Trophoblast cell (in vitro differentiated cells and primary cell): ENCODE measurements at regions not wholly inside any gene's neighbourhood (a gene's known extent, or its start where the extent isn't known, plus 50 kb on each side); places are given as distances from the start of the nearest gene placed in this dataset.

Experiments
- DNase-seq, 2 donors: peaks; one replicate each; pipeline ENCODE4 v3.0.0-alpha.2; 2016
- H2AFZ ChIP-seq: 2 replicates; pipeline ENCODE4 v1.6.1; 2013; ENCODE audit warnings: low read length, moderate library complexity, mild to moderate bottlenecking; ENCODE audit not compliant: insufficient read depth, poor library complexity
- H2AK5ac ChIP-seq: 2 replicates; pipeline ENCODE4 v1.6.1; 2013; ENCODE audit warnings: mild to moderate bottlenecking, low read length
- H2BK120ac ChIP-seq: 2 replicates; pipeline ENCODE4 v1.6.1; 2013; ENCODE audit warnings: low read length, mild to moderate bottlenecking, moderate library complexity; ENCODE audit not compliant: insufficient read depth, poor library complexity
- H2BK12ac ChIP-seq: 2 replicates; pipeline ENCODE4 v1.6.1; 2013; ENCODE audit warnings: mild to moderate bottlenecking, low read length, moderate library complexity
- H2BK5ac ChIP-seq: 2 replicates; pipeline ENCODE4 v1.6.1; 2013; ENCODE audit warnings: low read length, low read depth, moderate library complexity, mild to moderate bottlenecking; ENCODE audit not compliant: poor library complexity
- H3K14ac ChIP-seq: 2 replicates; pipeline ENCODE4 v1.6.1; 2013; ENCODE audit warnings: mild to moderate bottlenecking, low read length
- H3K18ac ChIP-seq: 2 replicates; pipeline ENCODE4 v1.6.1; 2013; ENCODE audit warnings: mild to moderate bottlenecking, low read length
- H3K23ac ChIP-seq: 2 replicates; pipeline ENCODE4 v1.6.1; 2013; ENCODE audit warnings: low read length
- H3K27ac ChIP-seq: 2 replicates; pipeline ENCODE4 v1.5.1; 2013; ENCODE audit warnings: low read depth, mild to moderate bottlenecking, inconsistent platforms, low read length, moderate library complexity
- H3K27me3 ChIP-seq: 2 replicates; pipeline ENCODE4 v1.6.1; 2013; ENCODE audit warnings: inconsistent platforms, mild to moderate bottlenecking, low read length, moderate library complexity; ENCODE audit not compliant: insufficient read depth
- H3K36me3 ChIP-seq, 2 experiments: 1 replicate in 1 of 2; 2 replicates in 1 of 2; pipeline ENCODE4 v1.6.1; 2013; ENCODE audit warnings: low read length in 2 of 2, mild to moderate bottlenecking in 2 of 2, moderate library complexity in 1 of 2; ENCODE audit not compliant: insufficient read depth in 2 of 2, control insufficient read depth in 1 of 2
- H3K4ac ChIP-seq: 2 replicates; pipeline ENCODE4 v1.6.1; 2013; ENCODE audit warnings: low read depth, mild to moderate bottlenecking, low read length, moderate library complexity
- H3K4me1 ChIP-seq, 2 experiments: 1 replicate in 1 of 2; 2 replicates in 1 of 2; pipeline ENCODE4 v1.6.1; 2013; ENCODE audit warnings: low read length in 2 of 2, mild to moderate bottlenecking in 2 of 2, moderate library complexity in 1 of 2; ENCODE audit not compliant: insufficient read depth in 2 of 2, control insufficient read depth in 1 of 2
- H3K4me2 ChIP-seq: 2 replicates; pipeline ENCODE4 v1.6.1; 2013; ENCODE audit warnings: inconsistent platforms, mild to moderate bottlenecking, low read length, moderate library complexity
- H3K4me3 ChIP-seq: 2 replicates; pipeline ENCODE4 v1.5.1; 2013; ENCODE audit warnings: mild to moderate bottlenecking, low read depth, low read length, inconsistent platforms
- H3K79me1 ChIP-seq: one replicate; pipeline ENCODE4 v1.6.1; 2013; ENCODE audit warnings: low read length
- H3K79me2 ChIP-seq: 2 replicates; pipeline ENCODE4 v1.6.1; 2013; ENCODE audit warnings: low read length, mild to moderate bottlenecking; ENCODE audit not compliant: control insufficient read depth, insufficient read depth, poor library complexity
- H3K9ac ChIP-seq: 2 replicates; pipeline ENCODE4 v1.6.1; 2013; ENCODE audit warnings: mild to moderate bottlenecking, low read length
- H3K9me3 ChIP-seq: 2 replicates; pipeline ENCODE4 v1.6.1; 2013; ENCODE audit warnings: low read depth, mild to moderate bottlenecking, control low read depth, inconsistent platforms, low read length; ENCODE audit not compliant: insufficient read depth
- H4K12ac ChIP-seq: 2 replicates; pipeline ENCODE4 v1.6.1; 2013; ENCODE audit warnings: low read depth, mild to moderate bottlenecking, low read length, moderate library complexity
- H4K8ac ChIP-seq: 2 replicates; pipeline ENCODE4 v1.6.1; 2013; ENCODE audit warnings: low read depth, mild to moderate bottlenecking, low read length, moderate library complexity
- H4K91ac ChIP-seq: one replicate; pipeline ENCODE4 v1.6.1; 2013; ENCODE audit warnings: low read depth, mild to moderate bottlenecking, low read length, moderate library complexity
- WGBS: extraction: QIAGEN DNeasy Blood & Tissue Kit; methylation state at CpG from one replicate; pipeline ENCODE4 v1.1.7; 2013; ENCODE audit warnings: missing lambda C conversion rate; ENCODE audit not compliant: insufficient read length, insufficient coverage; ENCODE audit errors: extremely low coverage; 5-methylcytosine and 5-hydroxymethylcytosine counted together

DNA sequence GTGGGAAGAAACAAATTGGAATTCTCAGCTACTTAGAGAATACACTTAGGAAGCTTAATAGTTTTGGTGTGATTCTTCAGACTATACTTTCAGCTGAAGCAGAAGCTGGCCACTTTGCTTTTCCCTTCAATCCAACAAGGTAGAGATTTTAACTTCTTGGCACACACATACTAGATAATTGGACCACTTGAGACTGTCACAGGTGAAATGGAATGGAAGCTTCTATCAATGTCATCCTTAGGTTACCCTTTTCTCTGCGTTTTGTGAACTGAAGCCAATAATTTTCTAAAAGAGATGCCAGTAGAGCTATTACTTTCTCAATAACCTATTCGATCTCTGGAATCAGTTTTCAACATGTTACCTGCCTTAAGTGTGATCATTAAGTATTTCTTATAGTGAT, 405.3 kb downstream of the PCDH20 start:
- Histone ChIP-seq H3K36me3 (no peaks in the 10 kb centered on the region), H2AFZ (no peak overlapping the region), H3K79me1 (no peaks in the 10 kb centered on the region), H4K8ac (no peak overlapping the region), H3K18ac (no peak overlapping the region), H4K91ac (no peak overlapping the region), H3K27me3 (no peaks in the 10 kb centered on the region), H3K27ac (no peak overlapping the region), H2BK12ac (no peak overlapping the region), H3K23ac (no peak overlapping the region), H3K14ac (no peak overlapping the region), H2BK120ac (no peak overlapping the region), H3K4me2 (no peak overlapping the region), H3K9ac (no peak overlapping the region), H3K79me2 (no peaks in the 10 kb centered on the region), H3K4ac (no peak overlapping the region), H4K12ac (no peak overlapping the region), H3K9me3 (peaks cover 6% of the 10 kb centered on the region), H2BK5ac (no peak overlapping the region), H2AK5ac (no peak overlapping the region), H3K4me1 (no peaks in the 10 kb centered on the region), H3K4me3 (no peak overlapping the region)
- no CpG with 5 or more reads among the region's 2 CpGs for WGBS
- DNase-seq: no peak

DNA sequence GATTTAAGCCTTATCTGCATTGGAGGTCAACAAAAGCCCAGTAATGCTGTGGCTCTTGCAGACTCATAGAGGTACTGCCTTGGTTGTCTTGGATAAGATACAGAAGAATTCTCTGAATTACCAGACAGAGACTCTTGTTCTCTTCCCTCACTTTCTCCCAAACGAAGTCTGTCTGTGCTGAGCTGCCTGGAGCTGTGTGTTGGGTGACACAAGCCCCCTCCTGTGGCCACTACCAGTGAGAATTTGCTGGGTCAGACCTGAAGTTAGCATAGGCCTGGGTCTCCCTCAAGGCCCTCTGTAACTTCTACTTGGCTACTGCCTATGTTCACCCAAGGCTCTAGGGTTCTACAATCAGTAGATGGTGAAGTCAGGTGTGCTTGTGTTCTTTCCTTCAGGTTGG, 413.0 kb downstream of the PCDH20 start:
- H2BK12ac ChIP-seq: no peak overlapping the region
- no peak overlapping the region for H3K9ac ChIP-seq
- no peak overlapping the region for H3K27ac ChIP-seq
- peaks cover 2% of the 10 kb centered on the region for H3K9me3 ChIP-seq
- no peaks in the 10 kb centered on the region for H3K27me3 ChIP-seq
- H4K8ac ChIP-seq: no peak overlapping the region
- H3K4ac ChIP-seq: no peak overlapping the region
- H2BK5ac ChIP-seq: no peak overlapping the region
- WGBS: no CpG with 5 or more reads among the region's 1 CpG
- H3K18ac ChIP-seq: no peak overlapping the region
- no peak overlapping the region for H2AK5ac ChIP-seq
- H3K23ac ChIP-seq: no peak overlapping the region
- H3K14ac ChIP-seq: no peak overlapping the region
- no peaks in the 10 kb centered on the region for H3K36me3 ChIP-seq
- H3K4me3 ChIP-seq: no peak overlapping the region
- H2BK120ac ChIP-seq: no peak overlapping the region
- no peak for DNase-seq
- no peak overlapping the region for H3K4me2 ChIP-seq
- H3K79me1 ChIP-seq: no peaks in the 10 kb centered on the region
- no peak overlapping the region for H4K12ac ChIP-seq
- H2AFZ ChIP-seq: no peak overlapping the region
- no peak overlapping the region for H4K91ac ChIP-seq
- peaks cover 4 to 7% of the 10 kb centered on the region in 2 experiments for H3K4me1 ChIP-seq
- H3K79me2 ChIP-seq: no peaks in the 10 kb centered on the region

DNA sequence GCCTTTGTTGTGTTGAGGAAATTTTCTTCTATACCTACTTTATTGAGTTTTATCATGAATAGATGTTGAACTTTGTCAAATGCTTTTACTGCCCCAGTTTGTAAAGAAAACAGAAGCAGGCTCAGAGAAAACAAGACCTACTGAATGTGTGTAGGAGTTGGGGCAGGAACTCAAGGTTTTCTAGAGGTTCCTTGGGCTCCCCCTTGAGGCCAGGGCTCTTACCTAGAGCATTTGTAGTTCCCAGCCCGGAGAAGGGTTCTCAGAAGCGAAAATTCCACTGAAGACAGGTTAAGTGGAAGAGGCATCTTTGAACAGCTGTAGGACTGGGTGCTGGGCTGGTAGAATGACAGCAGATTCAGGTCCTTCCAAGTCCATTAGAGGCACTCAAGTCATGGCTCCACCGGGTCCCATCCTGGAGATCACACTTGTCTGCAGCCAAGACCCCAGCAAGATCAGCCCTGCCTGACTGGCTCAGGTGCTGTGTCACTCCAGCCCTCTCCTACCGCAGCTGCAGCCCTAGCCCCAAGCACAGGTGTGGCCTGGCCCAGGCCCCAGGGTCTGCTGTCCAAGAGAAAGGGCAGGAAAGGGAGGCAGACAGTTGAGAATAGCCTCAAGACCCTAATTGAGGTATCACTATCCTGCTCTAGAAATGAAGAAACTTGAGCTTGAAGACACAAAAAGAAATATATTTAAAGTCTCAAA, 425.5 kb downstream of the PCDH20 start:
- no peak overlapping the region for H4K91ac ChIP-seq
- H3K79me2 ChIP-seq: no peaks in the 10 kb centered on the region
- no peak overlapping the region for H4K8ac ChIP-seq
- no peak overlapping the region for H2BK5ac ChIP-seq
- DNase-seq: no peak
- no peaks in the 10 kb centered on the region for H3K27me3 ChIP-seq
- H3K14ac ChIP-seq: no peak overlapping the region
- no peaks in the 10 kb centered on the region for H3K4me1 ChIP-seq
- H3K9ac ChIP-seq: no peak overlapping the region
- no peak overlapping the region for H3K4me3 ChIP-seq
- no peak overlapping the region for H2AFZ ChIP-seq
- no peak overlapping the region for H3K4ac ChIP-seq
- no peaks in the 10 kb centered on the region for H3K79me1 ChIP-seq
- H3K27ac ChIP-seq: no peak overlapping the region
- no peak overlapping the region for H3K18ac ChIP-seq
- no peak overlapping the region for H2AK5ac ChIP-seq
- H2BK12ac ChIP-seq: no peak overlapping the region
- H3K4me2 ChIP-seq: no peak overlapping the region
- H3K9me3 ChIP-seq: no peaks in the 10 kb centered on the region
- H3K36me3 ChIP-seq: no peaks in the 10 kb centered on the region
- no peak overlapping the region for H2BK120ac ChIP-seq
- no peak overlapping the region for H4K12ac ChIP-seq
- no peak overlapping the region for H3K23ac ChIP-seq
- WGBS: no CpG with 5 or more reads among the region's 4 CpGs

DNA sequence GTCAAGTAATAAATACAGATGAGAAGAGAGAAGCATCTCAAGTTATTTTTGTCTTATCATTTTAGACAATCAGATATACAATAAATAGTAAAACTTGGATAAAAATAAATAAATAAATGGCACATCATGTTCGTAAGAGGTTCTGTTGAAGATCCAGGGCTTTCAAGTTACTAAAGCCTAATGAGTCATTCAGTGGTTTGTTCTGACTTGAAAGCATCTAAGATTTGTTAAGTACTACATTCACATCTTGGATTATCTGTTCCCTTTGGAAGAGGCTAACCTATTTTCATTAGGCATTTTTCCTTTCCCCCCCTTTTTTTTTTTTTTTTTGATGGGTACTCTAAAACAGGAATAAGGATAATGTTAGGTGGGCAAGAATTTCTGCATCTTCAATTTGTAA, 429.3 kb downstream of the PCDH20 start:
- no peaks in the 10 kb centered on the region for H3K79me2 ChIP-seq
- no CpG with 5 or more reads among the region's 1 CpG for WGBS
- no peak overlapping the region for H3K4ac ChIP-seq
- H2BK12ac ChIP-seq: no peak overlapping the region
- H3K36me3 ChIP-seq: no peaks in the 10 kb centered on the region
- no peaks in the 10 kb centered on the region for H3K79me1 ChIP-seq
- H3K9me3 ChIP-seq: no peaks in the 10 kb centered on the region
- H3K4me2 ChIP-seq: no peak overlapping the region
- H3K23ac ChIP-seq: no peak overlapping the region
- H4K8ac ChIP-seq: no peak overlapping the region
- no peak overlapping the region for H4K12ac ChIP-seq
- no peak overlapping the region for H4K91ac ChIP-seq
- no peaks in the 10 kb centered on the region for H3K4me1 ChIP-seq
- H3K4me3 ChIP-seq: no peak overlapping the region
- H3K27ac ChIP-seq: no peak overlapping the region
- no peaks in the 10 kb centered on the region for H3K27me3 ChIP-seq
- H2AK5ac ChIP-seq: no peak overlapping the region
- no peak overlapping the region for H3K18ac ChIP-seq
- no peak overlapping the region for H2BK120ac ChIP-seq
- H2AFZ ChIP-seq: no peak overlapping the region
- DNase-seq: no peak
- no peak overlapping the region for H3K9ac ChIP-seq
- H3K14ac ChIP-seq: no peak overlapping the region
- no peak overlapping the region for H2BK5ac ChIP-seq
